ENCODE measurements at regions not wholly inside any gene's neighbourhood (a gene's known extent, or its start where the extent isn't known, plus 50 kb on each side); places are given as distances from the start of the nearest gene placed in this dataset.

- no peak overlapping the region for H2AFZ ChIP-seq (replicated peaks)
- H3K4me3 ChIP-seq, result no peak overlapping the region
- no peaks in the 10 kb centered on the region for H4K20me1 ChIP-seq (ENCODE audit: low read depth)
- no peak overlapping the region for H3K4me3 Mint-ChIP-seq
- H3K27ac ChIP-seq, result no peak overlapping the region
- no peaks in the 10 kb centered on the region for H3K9me3 ChIP-seq (ENCODE audit: low read depth)
- H3K4me1 ChIP-seq, result peaks cover 24% of the 10 kb centered on the region
- H3K79me2 ChIP-seq (ENCODE audit: low read depth), result no peaks in the 10 kb centered on the region
- H3K4me2 ChIP-seq, result no peak overlapping the region
- no peaks in the 10 kb centered on the region for H3K27me3 Mint-ChIP-seq (ENCODE audit: insufficient read depth, low read depth)
- no peak overlapping the region for H3K9ac ChIP-seq
- DNase-seq (ENCODE audit: low spot score), result no peak
- no peak overlapping the region for H3K27ac Mint-ChIP-seq
- no peaks in the 10 kb centered on the region for H3K4me1 Mint-ChIP-seq
- H3K27me3 ChIP-seq, result no peaks in the 10 kb centered on the region
- peaks cover 3% of the 10 kb centered on the region for H3K36me3 ChIP-seq
- no peak for TF ChIP-seq CTCF (IDR thresholded peaks at IDR 0.05)
- no peak for TF ChIP-seq EZH2 (IDR thresholded peaks at IDR 0.05)
- TF ChIP-seq EZH2phosphoT487 (IDR thresholded peaks at IDR 0.05), result no peak
- H3F3A ChIP-seq (ENCODE audit: low read depth), result no peaks in the 10 kb centered on the region
- peaks cover 2% of the 10 kb centered on the region for H3K9me3 Mint-ChIP-seq
- H3K36me3 Mint-ChIP-seq, result no peaks in the 10 kb centered on the region
These were observed 539.2 kb downstream of the TLE1 start for GRCh38 chr9:81150016-81150625.

GRCh38 chr9:81146684-81147337 is 542.5 kb downstream of the TLE1 start:
- Histone ChIP-seq H3K4me3 (no peak overlapping the region), H3K9me3 (ENCODE audit: low read depth) (no peaks in the 10 kb centered on the region), H2AFZ (replicated peaks) (no peak overlapping the region), H3F3A (ENCODE audit: low read depth) (no peaks in the 10 kb centered on the region), H4K20me1 (ENCODE audit: low read depth) (no peaks in the 10 kb centered on the region), H3K4me1 (peaks cover 9% of the 10 kb centered on the region), H3K36me3 (no peaks in the 10 kb centered on the region), H3K9ac (no peak overlapping the region), H3K79me2 (ENCODE audit: low read depth) (no peaks in the 10 kb centered on the region), H3K27me3 (no peaks in the 10 kb centered on the region), H3K4me2 (no peak overlapping the region), H3K27ac (no peak overlapping the region)
- DNase-seq (ENCODE audit: low spot score), result no peak
- no peaks in the 10 kb centered on the region for H3K4me1 Mint-ChIP-seq
- no peak overlapping the region for H3K27ac Mint-ChIP-seq
- no peaks in the 10 kb centered on the region for H3K27me3 Mint-ChIP-seq (ENCODE audit: insufficient read depth, low read depth)
- H3K36me3 Mint-ChIP-seq, result no peaks in the 10 kb centered on the region
- H3K9me3 Mint-ChIP-seq, result no peaks in the 10 kb centered on the region
- H3K4me3 Mint-ChIP-seq, result no peak overlapping the region
- TF ChIP-seq EZH2phosphoT487 (IDR thresholded peaks at IDR 0.05) (no peak), CTCF (IDR thresholded peaks at IDR 0.05) (no peak), EZH2 (IDR thresholded peaks at IDR 0.05) (no peak)

DNA sequence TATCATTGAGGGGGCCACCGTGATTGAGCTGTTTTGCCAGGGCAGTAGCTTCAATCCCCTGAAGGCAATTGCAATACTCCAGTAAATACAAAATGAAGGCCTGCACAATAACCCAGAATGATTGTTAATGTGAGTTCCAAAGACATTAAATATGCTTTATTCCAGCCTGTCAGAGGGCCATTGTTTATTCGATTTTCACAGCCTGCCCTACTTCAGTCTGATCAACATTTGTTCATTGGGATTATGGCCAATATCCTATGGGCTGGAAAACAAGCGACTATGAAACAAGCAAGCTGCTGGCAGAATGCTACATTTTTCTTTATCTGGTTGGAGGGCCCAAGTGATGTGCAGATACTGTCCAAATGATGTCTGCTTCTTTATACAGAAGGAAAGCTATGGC is 543.1 kb downstream of the TLE1 start:
- no peaks in the 10 kb centered on the region for H3K4me1 Mint-ChIP-seq
- H3K79me2 ChIP-seq (ENCODE audit: low read depth), result no peaks in the 10 kb centered on the region
- no peaks in the 10 kb centered on the region for H3K9me3 Mint-ChIP-seq
- H3K4me3 ChIP-seq, result no peak overlapping the region
- H4K20me1 ChIP-seq (ENCODE audit: low read depth), result no peaks in the 10 kb centered on the region
- no peak overlapping the region for H3K4me2 ChIP-seq
- no peak overlapping the region for H3K9ac ChIP-seq
- no peak for DNase-seq (ENCODE audit: low spot score)
- no peaks in the 10 kb centered on the region for H3K27me3 ChIP-seq
- H3K27ac Mint-ChIP-seq, result no peak overlapping the region
- H2AFZ ChIP-seq (replicated peaks), result no peak overlapping the region
- no peaks in the 10 kb centered on the region for H3F3A ChIP-seq (ENCODE audit: low read depth)
- H3K36me3 Mint-ChIP-seq, result no peaks in the 10 kb centered on the region
- no peaks in the 10 kb centered on the region for H3K36me3 ChIP-seq
- TF ChIP-seq CTCF (IDR thresholded peaks at IDR 0.05) (no peak), EZH2 (IDR thresholded peaks at IDR 0.05) (no peak), EZH2phosphoT487 (IDR thresholded peaks at IDR 0.05) (no peak)
- H3K4me3 Mint-ChIP-seq, result no peak overlapping the region
- H3K4me1 ChIP-seq, result peaks cover 9% of the 10 kb centered on the region
- no peaks in the 10 kb centered on the region for H3K27me3 Mint-ChIP-seq (ENCODE audit: insufficient read depth, low read depth)
- H3K27ac ChIP-seq, result no peak overlapping the region
- H3K9me3 ChIP-seq (ENCODE audit: low read depth), result no peaks in the 10 kb centered on the region

All from neural progenitor cell (in vitro differentiated cells).